Stimulated activated CD8-positive, alpha-beta memory T cell treated with anti-CD3 and anti-CD28 coated beads, Interleukin-12 subunit alpha, Interleukin-12 subunit beta, amount 100 ng/mL, for 1 hour (primary cell): ENCODE measurements at regions not wholly inside any gene's neighbourhood (a gene's known extent, or its start where the extent isn't known, plus 50 kb on each side); places are given as distances from the start of the nearest gene placed in this dataset.

Source experiments
- DNase-seq: peaks from one replicate; pipeline ENCODE4 v3.0.0-alpha.2; 2020; ENCODE audit warnings: low read depth

DNA sequence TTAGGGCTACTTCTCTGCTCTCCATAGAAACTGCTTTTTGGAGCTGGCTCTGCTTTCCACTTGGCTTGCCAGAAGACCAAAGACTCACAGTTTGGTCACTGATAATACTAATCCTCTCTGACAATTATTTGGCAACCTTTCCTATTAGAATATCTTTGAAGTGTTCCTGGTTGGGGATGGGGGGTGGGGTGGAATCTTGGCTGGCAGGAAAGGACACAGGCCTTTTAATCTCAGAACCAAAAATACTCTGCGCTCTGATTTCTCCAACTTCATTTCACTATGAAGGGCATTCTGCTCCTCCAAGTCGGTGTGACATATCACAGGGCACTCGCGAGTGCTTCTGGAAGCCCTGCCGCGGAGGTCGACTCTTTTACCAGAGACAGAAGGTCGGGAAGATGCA lies 1329.0 kb upstream of the WWC1 start:
- no peak for DNase-seq

DNA sequence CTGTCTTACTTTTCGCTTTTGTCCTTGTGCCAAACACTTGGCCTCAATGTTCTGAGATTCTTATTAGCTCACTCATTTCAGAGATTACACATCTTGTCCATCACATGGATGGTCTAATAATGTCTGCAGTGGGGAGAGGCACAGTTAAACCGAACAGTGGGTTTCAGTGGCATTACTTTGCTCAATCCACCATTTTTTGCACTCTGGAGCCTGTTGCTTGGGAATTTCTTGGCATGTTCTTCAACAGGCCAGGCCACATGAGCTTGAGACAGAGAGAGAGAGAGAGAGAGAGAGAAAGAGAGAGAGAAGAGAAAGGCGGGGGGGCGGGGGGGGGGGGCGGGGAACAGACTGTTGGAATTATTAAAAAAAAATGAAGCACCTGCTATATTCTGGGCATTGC lies 1327.8 kb upstream of the WWC1 start:
- DNase-seq = no peak

DNA sequence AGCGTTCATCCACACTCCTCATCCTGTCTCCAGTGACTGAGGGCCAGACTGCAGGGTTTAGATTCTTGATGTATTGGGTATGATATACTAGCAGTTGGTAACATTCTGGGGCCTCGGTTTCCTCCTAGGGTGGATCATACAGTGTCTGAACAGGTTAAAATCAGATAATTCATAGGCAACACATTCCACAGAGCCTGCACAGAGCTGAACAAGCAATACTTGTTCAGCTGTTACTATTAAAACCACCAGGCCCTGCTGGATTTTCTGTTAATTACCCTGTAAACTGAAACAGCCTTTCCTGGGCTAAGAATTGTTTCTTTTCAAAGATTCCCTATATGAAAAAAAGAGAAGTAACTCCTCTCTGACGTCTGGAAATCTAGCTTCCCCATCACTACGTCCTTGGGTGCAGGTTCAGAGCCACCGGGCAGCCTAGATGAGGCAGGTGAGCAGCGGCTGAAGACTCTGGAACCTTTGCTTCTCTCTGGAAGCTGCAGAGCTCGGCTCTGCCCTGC lies 1313.5 kb upstream of the WWC1 start:
- no peak for DNase-seq

DNA sequence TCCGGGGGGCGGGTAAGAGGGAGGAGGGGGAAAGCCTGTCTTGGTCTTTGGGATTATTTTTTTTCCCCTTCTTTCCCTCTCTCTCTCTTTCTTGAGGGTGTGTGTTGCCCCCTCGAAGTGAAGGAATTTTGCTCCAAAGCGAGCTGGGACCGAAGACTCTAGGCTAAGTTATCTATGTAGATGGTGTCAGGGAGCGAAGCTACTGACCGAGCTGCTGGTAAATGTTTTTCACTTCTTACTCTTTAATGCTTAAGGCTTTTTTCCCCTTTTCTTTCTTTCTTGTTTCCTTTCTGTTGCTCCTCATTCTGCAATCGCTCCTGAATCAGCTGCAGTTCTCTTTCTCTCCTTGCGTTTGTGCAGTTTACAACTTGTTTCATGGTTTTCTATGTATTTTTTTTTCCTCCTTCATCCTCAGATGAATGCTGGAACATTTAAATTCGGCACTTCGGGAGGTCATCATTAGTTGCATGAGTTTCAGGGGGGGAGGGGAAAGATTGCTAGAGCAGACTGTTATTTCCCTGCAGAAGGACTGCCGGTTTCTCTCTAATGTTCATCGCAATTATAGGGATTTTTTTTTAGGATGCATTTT lies 1312.0 kb upstream of the WWC1 start:
- no peak for DNase-seq

DNA sequence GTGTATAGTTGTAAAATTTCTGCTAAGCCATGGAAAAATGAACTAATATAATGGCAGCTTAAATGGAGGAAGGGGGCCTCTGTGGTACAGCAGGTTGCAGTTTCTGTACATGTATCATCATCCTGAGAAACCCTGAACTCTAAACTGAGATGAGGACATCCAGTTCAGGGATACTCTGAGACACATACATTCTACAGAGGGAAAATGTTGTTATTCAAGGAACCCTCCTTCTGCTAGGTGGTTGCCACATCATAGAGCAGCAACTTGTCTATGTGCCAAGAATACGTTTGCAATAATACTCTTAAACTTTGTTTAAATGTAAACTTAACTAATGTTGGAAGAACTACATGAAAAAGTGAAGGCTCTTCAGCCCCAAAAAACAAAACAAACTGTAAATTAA lies 1310.8 kb upstream of the WWC1 start:
- no peak for DNase-seq

DNA sequence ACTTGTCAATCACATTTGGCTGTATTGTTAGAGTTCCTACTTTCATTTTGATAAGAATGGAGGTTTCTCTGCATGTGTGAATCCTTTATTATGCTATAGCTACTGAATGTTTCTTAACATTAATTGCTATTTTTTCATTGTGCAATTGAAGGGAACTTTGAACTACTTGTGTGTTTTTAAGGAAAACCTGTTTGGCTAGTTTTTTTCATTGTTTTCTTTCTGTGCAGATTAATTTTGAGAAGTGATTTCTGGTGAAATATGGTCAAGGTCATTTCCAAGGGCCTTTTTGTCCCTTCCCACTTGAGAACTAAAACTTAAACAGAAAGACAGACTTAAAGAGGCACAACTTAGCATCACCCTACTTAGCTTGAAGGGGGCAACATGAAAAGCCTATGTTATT lies 1309.2 kb upstream of the WWC1 start:
- no peak for DNase-seq

DNA sequence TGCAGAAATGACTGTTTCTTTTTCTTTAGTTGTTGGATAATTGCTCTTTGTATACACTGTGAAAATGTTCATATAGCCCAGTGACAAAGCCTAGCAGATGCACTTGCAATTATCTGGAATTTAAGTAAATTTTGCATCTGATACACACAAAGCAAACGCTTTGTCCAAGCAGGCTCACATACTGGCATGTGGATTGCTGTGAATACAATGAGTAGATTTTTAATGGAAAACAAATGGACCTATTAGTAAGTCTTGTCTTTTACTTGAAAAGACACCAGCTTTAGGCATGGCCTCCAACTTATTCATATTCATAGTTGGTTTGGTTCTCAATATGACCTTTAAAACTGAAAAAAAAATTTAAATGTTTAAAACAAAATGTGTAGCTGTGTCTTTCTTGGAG lies 1299.8 kb upstream of the WWC1 start:
- no peak for DNase-seq

DNA sequence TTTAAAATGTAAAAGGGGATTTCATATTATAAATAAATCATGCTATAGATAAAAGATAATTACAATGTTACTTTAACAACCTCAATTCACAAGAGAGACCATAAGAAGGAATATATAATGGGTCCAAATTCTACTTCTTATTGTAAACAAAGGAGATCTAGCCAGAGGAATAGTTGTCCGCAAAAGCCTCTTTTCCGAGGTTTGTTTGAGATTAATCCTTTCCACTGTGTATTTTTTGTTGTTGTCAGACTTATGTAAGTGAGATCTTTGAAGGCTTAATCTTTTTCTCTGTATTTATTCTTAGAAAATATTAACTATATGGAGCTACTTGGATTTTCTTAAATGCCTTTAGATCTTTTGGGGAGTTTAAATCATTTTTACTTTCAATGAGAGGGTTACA lies 1299.3 kb upstream of the WWC1 start:
- DNase-seq = no peak

DNA sequence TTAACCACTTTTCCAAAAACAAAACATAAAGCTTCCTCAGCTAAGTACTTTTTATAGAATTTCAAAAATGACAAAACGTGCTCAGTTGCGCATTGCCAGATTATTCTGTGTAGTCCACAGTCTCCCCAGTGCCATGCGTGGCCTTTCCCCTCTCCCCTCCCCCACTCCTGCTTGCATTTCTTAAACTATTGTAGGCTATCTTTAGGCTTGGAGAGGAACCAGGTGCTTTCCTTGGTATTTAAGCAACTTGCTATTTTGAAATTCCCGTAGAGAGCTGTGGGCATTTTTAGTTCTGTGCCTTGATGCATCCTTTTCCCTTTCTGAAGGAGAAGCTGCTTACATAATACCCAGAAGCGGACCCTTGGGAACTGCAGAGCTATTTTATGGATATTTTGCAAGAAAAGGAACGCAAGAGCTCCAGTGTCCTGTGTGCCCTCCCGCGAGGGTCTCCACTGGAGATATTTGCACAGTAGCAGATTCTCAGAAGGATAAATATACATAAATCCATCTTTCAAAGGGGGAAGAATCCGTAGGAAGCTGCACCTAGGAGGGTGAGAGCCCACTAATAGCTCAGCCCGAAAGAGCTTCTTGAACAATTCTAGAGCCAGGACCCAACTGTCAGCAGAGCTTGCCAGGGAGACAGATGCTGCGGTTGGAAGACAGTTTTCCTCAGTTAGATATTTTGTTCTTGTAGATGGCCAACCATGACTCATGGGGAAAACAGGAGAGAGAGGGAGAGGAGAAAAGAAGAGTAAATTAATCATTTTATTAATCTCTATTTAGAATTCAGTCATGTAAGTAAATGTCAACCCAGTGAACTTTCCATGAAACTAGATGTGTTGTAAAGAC lies 1298.3 kb upstream of the WWC1 start:
- no peak for DNase-seq

DNA sequence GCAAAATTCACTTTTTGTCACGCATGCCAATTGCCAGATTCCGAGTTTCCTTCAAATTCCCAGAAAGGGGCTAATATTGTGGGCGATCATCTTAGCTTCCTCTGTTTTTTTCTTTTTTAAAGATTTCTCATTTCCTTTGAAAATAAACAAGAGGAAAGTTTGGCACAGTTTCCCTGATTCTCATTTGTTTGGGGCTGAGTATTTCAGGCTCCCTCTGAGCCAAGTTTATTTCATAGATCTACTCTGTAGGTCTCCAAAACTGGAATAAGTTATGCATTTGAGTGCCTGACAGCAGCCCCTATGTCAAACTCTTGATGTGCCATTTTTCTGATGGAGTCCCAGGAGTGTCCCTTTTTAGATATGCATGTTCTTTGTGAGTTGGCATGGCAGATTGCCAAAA lies 1297.2 kb upstream of the WWC1 start:
- no peak for DNase-seq

DNA sequence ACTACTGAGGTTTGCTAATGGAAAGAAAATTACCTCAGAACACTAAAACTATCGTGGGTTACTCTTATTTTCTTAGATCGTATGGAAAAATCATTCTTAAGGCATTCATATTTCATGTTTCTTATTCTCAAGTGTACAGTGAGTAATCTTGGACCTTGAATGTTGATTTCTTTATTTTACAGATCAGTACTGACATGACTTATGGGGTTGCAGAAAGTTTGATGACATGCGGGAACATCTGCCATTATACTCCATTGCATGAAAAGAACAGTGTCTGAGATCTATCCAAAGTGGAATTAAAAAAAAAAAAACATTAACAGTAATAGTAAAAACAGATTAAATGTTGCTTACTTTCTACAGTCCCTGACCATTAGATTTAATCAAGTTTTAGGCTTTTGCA lies 1290.2 kb upstream of the WWC1 start:
- no peak for DNase-seq

DNA sequence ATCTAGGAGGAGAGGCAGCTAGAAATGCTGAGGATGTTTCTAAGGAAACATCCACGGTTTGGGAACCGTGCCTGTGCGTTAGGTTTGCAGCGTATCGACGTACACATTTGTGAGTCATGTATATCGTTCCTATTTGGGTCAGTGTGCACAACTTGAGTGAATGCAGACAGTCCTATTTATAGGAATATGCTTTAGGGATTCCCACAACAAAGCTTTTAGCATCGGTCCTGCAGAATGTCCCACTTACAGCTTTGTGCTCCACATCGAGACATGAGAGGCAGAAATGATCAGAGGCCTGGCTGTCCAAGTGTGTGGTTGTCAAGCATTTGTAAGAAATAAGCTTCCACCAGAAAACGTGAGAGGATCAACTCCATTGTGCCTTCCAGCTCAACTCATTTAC lies 1282.7 kb upstream of the WWC1 start:
- no peak for DNase-seq

DNA sequence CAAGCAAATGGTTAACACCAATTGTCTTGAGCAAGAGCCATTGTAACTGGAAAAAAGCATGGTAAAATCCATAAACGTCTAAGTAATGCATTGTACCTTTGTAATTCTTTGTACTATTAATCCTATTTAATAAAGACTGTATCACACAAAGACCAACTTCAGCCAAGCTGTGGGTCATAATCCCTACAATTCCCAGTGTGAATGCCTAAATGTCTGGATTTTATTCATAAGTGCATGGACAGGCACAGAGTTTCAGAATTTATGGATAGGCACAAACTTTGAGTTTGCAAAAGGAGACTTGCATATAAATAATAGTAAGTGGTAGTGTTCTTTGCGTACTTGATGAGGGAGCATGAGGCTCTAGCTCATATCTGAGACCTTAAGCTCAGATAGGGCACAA lies 1280.2 kb upstream of the WWC1 start:
- no peak for DNase-seq

DNA sequence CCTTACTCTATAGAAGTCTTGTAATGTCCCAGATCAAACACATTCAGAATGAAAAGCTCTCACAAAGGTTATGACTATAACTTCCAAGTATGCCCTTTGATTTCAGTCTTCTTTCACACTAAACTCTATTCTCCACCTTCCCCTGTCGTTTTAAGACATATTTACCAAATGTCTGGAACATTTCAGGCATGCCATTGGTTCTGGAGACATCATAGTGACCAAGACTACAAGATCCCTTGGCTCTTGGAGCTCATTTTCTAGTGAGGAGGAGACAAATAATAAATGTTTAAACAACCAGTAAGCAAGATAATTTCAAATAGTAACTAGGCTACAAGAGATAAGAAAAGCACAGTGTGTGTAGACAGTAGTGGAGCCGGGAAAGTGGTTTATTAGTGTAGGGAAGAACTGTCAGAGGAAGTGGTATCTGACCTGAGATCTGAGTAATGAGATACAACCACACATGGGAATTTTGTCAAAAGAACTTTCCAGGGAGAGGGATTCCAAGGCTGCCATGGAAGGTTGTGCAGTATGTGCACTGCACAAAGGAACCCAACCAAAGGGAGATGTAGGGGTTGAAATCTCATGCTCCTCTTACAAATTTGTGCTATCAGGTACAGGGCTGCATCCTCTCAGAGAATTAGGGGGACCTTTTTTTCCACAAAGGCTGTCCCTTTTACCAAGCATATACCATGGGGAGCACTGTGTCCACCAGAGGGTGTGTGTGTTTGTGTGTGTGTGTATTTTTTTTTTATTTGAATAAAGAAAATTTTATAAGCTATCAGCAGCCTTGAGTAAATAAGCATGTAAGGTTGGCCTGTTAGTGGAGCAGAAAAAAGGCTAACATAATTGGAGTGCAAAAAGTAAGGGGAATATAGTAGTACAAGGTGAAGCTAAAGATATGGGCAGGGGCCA lies 1279.1 kb upstream of the WWC1 start:
- DNase-seq = no peak

DNA sequence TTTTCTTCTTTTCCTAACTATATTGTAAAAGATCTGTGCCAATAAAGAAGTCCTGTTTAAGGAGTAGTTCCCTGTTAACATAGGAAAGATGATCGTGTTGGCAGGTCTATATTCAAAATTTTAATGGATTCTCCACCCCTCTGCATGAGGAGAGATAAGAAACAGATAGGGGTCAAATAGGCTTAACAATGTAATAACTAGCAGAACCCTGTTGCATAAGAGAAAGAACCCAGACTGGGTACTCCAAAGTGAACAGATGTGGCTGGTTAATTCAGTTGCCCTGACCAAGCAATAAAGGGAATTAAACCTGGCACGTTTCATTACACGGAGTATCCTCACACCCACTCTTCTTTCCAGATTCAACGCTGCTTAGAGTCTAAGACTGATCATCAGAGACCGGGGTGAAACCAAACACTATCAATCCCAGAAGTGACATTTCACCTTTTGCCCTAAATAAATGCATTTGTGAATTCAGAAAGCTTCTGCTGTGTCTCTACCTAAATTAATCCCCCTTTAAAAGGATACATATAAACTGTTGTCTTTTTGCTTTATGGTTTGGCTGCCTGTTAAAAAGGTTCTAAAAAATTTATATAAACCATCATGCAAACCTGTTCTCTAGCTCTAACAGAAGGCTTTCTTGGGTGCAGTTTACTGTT lies 1276.9 kb upstream of the WWC1 start:
- no peak for DNase-seq

DNA sequence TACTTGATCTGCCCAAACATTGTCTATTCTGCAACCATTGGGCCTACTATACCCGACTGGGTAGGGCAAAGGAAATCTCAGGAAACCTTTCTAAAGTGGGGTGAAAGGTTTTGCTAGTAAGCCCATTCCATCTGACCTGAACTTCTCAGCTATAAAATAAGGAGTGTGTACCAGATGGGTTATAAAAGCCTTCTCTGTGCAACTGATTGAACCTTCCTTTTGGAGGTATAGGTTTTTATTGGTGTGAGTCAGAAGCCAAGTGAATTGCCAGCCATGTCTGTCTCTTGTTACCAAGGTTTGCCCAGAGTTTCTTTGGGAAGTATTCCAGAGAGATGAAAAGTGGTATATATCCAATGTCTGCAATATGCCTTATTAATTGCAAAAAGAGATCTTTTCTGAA lies 1271.0 kb upstream of the WWC1 start:
- DNase-seq = no peak

DNA sequence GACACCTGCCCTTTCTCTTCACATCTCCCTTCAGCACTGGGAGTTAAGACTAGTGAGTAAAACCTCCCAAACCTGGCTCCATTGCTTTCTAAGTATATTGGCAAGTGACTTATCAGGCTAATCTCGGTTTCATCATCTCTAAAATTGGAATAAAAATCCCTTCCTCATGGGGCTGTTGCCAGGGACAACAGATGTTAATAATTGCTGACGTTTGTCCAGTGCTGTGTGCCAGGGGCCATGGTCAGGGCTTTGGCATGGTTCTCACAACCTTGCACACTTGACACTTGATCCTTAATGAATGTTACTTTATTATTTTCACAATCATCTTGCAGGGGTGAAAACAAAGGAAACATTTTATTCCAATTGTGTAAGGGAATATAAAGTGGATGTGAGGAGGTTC lies 1262.0 kb upstream of the WWC1 start:
- DNase-seq = no peak

DNA sequence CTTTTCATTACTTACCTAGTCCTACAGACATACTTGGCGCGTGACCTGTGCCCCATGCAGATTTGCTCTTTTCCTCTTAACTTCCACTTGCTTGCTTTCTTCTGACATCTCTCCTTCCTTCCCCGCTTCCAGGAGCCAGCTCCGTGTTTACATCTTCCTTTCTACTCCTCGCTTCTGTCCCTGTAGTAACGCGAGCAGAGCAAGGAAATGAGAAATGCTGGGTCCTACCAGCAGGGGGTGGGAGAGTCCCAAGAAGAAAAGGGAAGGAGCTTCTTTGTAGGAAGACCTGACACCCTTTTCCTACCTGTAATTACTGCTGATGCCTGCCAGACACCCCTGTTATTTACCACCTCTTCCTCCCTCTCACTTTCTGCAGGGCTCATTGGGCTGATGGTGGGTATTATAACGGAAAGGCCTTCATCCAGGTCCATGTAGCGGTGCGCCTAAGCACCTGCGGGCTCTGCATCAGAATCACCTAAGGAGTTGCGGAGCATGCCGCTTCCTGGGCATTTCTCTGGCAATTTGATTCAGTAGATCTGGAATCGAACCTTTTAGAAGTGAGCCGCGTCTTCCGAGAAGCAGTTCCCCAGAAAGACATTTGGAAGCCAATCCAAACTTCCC lies 1260.8 kb upstream of the WWC1 start:
- no peak for DNase-seq

DNA sequence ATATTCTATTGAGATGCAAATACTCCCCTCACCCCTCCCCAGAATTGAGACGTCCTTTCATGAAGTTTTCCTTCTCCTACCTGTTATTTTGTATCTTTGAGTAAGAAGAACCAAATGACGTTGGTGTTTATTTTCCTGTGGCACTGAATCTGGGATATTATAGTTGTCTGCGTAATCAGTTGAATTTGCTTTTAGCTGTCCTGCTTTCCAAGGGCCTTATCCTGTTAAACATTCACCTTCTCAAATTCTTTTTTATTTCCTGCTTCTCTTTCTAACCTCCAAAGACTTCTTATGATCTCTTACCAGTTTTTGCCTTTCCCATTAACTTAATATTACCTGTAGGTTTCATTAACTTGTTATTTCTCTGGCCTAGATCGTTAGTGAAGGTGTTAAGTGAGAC lies 1254.9 kb upstream of the WWC1 start:
- no peak for DNase-seq

DNA sequence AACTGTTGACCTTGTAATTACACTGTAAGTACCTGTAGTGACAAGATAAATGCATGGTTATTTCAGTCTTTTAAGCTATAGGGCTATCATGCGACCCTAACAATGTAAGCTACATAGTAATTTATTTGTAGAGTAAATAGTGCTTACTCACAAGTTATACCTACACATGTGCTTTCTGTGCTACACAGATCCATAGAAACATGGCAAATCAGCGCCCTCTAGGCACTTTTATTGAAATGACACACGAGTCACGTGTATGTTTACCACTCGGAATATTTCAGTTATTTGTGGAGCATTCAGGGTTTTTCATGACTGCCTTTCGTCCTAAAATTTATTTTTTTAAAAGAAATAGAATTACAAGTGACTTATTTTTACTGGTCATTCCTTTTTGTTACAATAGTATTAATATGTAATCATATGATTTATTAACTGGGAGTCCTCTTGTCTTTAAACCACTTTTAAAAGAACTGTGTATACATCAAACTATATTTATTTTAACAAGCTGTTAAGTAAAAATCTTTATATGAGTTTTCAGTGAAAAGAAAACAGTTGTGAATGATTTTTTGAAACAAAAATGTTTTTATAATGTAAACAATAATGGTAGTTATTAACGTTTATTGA lies 1242.3 kb upstream of the WWC1 start:
- DNase-seq = no peak
